GM23248 (cell line): ENCODE measurements at regions not wholly inside any gene's neighbourhood (a gene's known extent, or its start where the extent isn't known, plus 50 kb on each side); places are given as distances from the start of the nearest gene placed in this dataset.
"Not testable (repeated sequence)": the region's sequence is repeated elsewhere in the genome, so short reads cannot be mapped to it uniquely, and the experiment has no call there.

Experiments
- EZH2 ChIP-seq: fragments of 200-600 bp; sonication (generic); IDR thresholded peaks from 2 replicates; pipeline ENCODE4 v1.6.1; 2018; ENCODE audit warnings: antibody characterized with exemption, mild to moderate bottlenecking; ENCODE audit not compliant: insufficient read depth, poor library complexity, severe bottlenecking
- EZH2phosphoT487 ChIP-seq: fragments of 200-600 bp; sonication (generic); IDR thresholded peaks from 2 replicates; pipeline ENCODE4 v1.6.1; 2018; ENCODE audit warnings: antibody characterized with exemption, moderate library complexity, mild to moderate bottlenecking, low read depth; ENCODE audit not compliant: insufficient read depth

DNA sequence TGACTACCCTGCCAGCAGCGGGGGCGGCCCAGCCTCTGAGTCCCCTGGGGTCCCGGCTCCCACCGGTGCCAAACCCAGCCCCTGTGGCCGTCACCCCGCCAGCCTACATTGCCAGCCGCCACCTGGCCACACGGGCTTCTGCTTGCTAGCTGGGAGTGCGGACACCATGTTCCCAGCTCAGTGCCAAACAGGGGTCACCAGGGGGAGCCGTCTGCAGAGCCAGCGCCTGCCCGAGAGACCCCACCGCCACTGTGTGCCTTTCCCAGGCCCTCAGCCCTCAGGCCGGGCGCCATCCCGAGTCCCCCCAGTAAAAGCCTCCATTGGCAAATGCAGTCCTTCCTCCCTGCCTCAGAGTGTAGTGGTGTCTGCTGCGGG is 3026.8 kb upstream of the TEKT4 start:
- not testable (repeated sequence) for TF ChIP-seq EZH2, EZH2phosphoT487
